ENCODE measurements at regions not wholly inside any gene's neighbourhood (a gene's known extent, or its start where the extent isn't known, plus 50 kb on each side); places are given as distances from the start of the nearest gene placed in this dataset.
"Not testable (repeated sequence)": the region's sequence is repeated elsewhere in the genome, so short reads cannot be mapped to it uniquely, and the experiment has no call there.

- DNase-seq: no peak
Measured at GRCh38 chr5:82748688-82749460, 328.3 kb downstream of the TMEM167A start.

GRCh38 chr5:82747986-82748385 lies 329.2 kb downstream of the TMEM167A start:
- DNase-seq: no peak

GRCh38 chr5:82745016-82745415 lies 332.2 kb downstream of the TMEM167A start:
- no peak for DNase-seq

- DNase-seq: no peak
Measured at GRCh38 chr5:82738681-82739269, 338.4 kb downstream of the TMEM167A start.

GRCh38 chr5:82735160-82735789 lies 341.9 kb downstream of the TMEM167A start:
- DNase-seq: no peak

- no peak for DNase-seq
Measured at GRCh38 chr5:82734347-82734746, 342.8 kb downstream of the TMEM167A start.

GRCh38 chr5:82730913-82731312 lies 346.3 kb downstream of the TMEM167A start:
- no peak for DNase-seq

GRCh38 chr5:82728926-82729702 lies 348.1 kb downstream of the TMEM167A start:
- no peak for DNase-seq

GRCh38 chr5:82723168-82723567 lies 354.0 kb downstream of the TMEM167A start:
- no peak for DNase-seq

GRCh38 chr5:82721087-82721410 lies 356.1 kb downstream of the TMEM167A start:
- DNase-seq: no peak

GRCh38 chr5:82720213-82721086 lies 356.7 kb downstream of the TMEM167A start:
- DNase-seq: no peak

GRCh38 chr5:82719368-82719767 lies 357.8 kb downstream of the TMEM167A start:
- DNase-seq: no peak

- DNase-seq: no peak
Measured at GRCh38 chr5:82717738-82718137, 359.5 kb downstream of the TMEM167A start.

- not testable (repeated sequence) for DNase-seq
Measured at GRCh38 chr5:82714732-82715131, 362.5 kb downstream of the TMEM167A start.

- no peak for DNase-seq
Measured at GRCh38 chr5:82713811-82714210, 363.4 kb downstream of the TMEM167A start.

GRCh38 chr5:82707741-82708140 lies 369.5 kb downstream of the TMEM167A start:
- no peak for DNase-seq

GRCh38 chr5:82704381-82704780 lies 372.8 kb downstream of the TMEM167A start:
- DNase-seq: peak in 1 of 2 experiments; percentile 26

- DNase-seq: no peak
Measured at GRCh38 chr5:82702046-82702445, 375.1 kb downstream of the TMEM167A start.

- peak in 1 of 2 experiments; percentile 3 for DNase-seq
Measured at GRCh38 chr5:82699737-82700136, 377.5 kb downstream of the TMEM167A start.

GRCh38 chr5:82698026-82698425 lies 379.2 kb downstream of the TMEM167A start:
- no peak for DNase-seq

GRCh38 chr5:82694711-82695285 lies 382.4 kb downstream of the TMEM167A start:
- DNase-seq: peak in 1 of 2 experiments; percentile 20

GRCh38 chr5:82692826-82693225 lies 384.4 kb downstream of the TMEM167A start:
- no peak for DNase-seq
